ENCODE measurements at regions not wholly inside any gene's neighbourhood (a gene's known extent, or its start where the extent isn't known, plus 50 kb on each side); places are given as distances from the start of the nearest gene placed in this dataset.

DNA sequence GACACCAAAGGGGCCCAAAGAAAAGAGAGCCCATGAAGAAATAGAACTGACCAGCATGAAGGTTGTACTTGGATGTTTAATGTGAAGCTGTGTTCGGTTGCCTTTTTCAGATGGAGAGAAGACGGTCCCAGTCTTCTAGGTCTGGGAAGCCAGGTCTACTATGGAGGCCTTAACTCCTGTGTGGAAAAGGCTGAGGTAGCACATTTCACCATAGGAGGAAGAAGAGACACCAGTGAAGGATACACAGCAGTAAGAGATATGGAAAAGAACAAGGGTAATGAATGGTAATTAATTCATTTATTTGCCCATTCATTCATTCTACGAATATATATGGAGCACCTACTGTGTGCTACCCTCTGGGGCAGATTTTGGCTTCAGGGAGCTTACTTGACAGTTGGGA lies 151.6 kb upstream of the PLEKHG7 start:
- intact Hi-C loops (cut with micrococcal nuclease), result loop anchor here (10.0 kb wide), 1 partner anchor 1234 kb away; no protein-coding TSS in a partner anchor
- H3K27me3 Mint-ChIP-seq (ENCODE audit: low read depth), result no peaks in the 10 kb centered on the region
- H3K27ac Mint-ChIP-seq, result no peak overlapping the region
- H3K4me3 Mint-ChIP-seq, result no peak overlapping the region
- H3K9me3 Mint-ChIP-seq, result peaks cover 7% of the 10 kb centered on the region
- DNase-seq, result no peak
- CTCF ChIA-PET, result interaction anchor here (0.7 to 1.5 kb wide), 5 partner anchors 9 to 65 kb away, joined by 3 to 6 read pairs (median 3); no protein-coding TSS in a partner anchor
- peaks cover 2% of the 10 kb centered on the region for H3K36me3 Mint-ChIP-seq (ENCODE audit: low read depth)
- H3K4me1 Mint-ChIP-seq (ENCODE audit: low read depth), result peaks cover 31% of the 10 kb centered on the region

GRCh38 chr12:92550661-92551060 lies 152.1 kb upstream of the PLEKHG7 start:
- Mint-ChIP-seq H3K36me3 (ENCODE audit: low read depth) (peaks cover 2% of the 10 kb centered on the region), H3K4me3 (no peak overlapping the region), H3K27ac (no peak overlapping the region), H3K27me3 (ENCODE audit: low read depth) (no peaks in the 10 kb centered on the region), H3K4me1 (ENCODE audit: low read depth) (peaks cover 25% of the 10 kb centered on the region), H3K9me3 (peaks cover 7% of the 10 kb centered on the region)
- DNase-seq, result no peak
- intact Hi-C loops (cut with micrococcal nuclease), result loop anchor here (10.0 kb wide), 1 partner anchor 1234 kb away; no protein-coding TSS in a partner anchor
- CTCF ChIA-PET, result interaction anchor here (0.6 kb wide), 1 partner anchor 314 kb away, joined by 3 read pairs; no protein-coding TSS in a partner anchor

DNA sequence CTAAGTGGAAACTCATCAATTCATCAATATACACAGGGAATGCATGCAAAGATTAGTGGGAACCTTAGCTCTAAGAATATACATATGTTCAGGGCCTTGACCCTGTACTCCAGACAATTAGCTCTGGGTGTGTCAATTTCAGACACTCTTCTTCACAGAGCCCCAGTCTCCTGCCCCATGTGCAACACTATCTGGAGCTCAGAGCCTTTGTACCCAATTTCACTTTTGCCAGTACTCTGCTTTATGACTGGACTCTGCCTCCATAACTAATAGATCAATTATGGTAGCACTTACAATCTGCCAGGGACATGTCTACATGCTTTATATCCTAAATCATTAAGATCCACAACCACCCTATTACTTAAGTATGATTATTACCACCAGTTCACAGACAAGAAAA lies 152.5 kb upstream of the PLEKHG7 start:
- Mint-ChIP-seq H3K9me3 (peaks cover 7% of the 10 kb centered on the region), H3K27me3 (ENCODE audit: low read depth) (no peaks in the 10 kb centered on the region), H3K36me3 (ENCODE audit: low read depth) (peaks cover 2% of the 10 kb centered on the region), H3K4me3 (no peak overlapping the region), H3K4me1 (ENCODE audit: low read depth) (peaks cover 21% of the 10 kb centered on the region), H3K27ac (no peak overlapping the region)
- no peak for DNase-seq
- CTCF ChIA-PET, result interaction anchor here (0.6 kb wide), 1 partner anchor 313 kb away, joined by 3 read pairs; no protein-coding TSS in a partner anchor
- intact Hi-C loops (cut with micrococcal nuclease), result loop anchor here (10.0 kb wide), 1 partner anchor 1235 kb away; no protein-coding TSS in a partner anchor

DNA sequence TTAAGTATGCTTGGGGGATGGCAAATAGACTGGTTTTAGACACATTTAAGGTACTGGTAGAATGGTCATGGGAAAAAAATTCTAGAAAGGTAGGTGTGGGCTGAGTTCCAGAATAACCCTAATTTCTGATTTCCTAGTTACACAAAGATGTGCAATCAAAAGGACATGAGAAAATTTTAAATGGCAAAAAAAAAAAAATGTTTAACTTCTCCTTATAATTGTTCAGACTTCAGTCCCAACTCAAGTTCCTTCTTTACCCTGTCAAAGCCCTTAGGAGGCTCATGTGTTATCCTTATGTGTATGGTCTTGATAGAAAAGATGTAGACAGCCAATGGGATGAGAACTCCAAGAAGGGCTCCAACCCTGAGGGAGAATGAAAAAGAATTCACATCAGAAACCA lies 153.3 kb upstream of the PLEKHG7 start:
- intact Hi-C loops (cut with micrococcal nuclease), result no loop called here
- Mint-ChIP-seq H3K4me1 (ENCODE audit: low read depth) (peaks cover 15% of the 10 kb centered on the region), H3K36me3 (ENCODE audit: low read depth) (no peaks in the 10 kb centered on the region), H3K4me3 (no peak overlapping the region), H3K27me3 (ENCODE audit: low read depth) (no peaks in the 10 kb centered on the region), H3K9me3 (peaks cover 7% of the 10 kb centered on the region), H3K27ac (no peak overlapping the region)
- no peak for DNase-seq
- CTCF ChIA-PET, result no interaction called here

GRCh38 chr12:92547906-92548305 lies 154.9 kb upstream of the PLEKHG7 start:
- H3K27ac Mint-ChIP-seq, result no peak overlapping the region
- intact Hi-C loops (cut with micrococcal nuclease), result no loop called here
- H3K36me3 Mint-ChIP-seq (ENCODE audit: low read depth), result no peaks in the 10 kb centered on the region
- DNase-seq, result no peak
- H3K4me3 Mint-ChIP-seq, result no peak overlapping the region
- CTCF ChIA-PET, result interaction anchor here (0.8 kb wide), 1 partner anchor 41 kb away, joined by 3 read pairs; no protein-coding TSS in a partner anchor
- peaks cover 7% of the 10 kb centered on the region for H3K9me3 Mint-ChIP-seq
- no peaks in the 10 kb centered on the region for H3K27me3 Mint-ChIP-seq (ENCODE audit: low read depth)
- peaks cover 16% of the 10 kb centered on the region for H3K4me1 Mint-ChIP-seq (ENCODE audit: low read depth)

DNA sequence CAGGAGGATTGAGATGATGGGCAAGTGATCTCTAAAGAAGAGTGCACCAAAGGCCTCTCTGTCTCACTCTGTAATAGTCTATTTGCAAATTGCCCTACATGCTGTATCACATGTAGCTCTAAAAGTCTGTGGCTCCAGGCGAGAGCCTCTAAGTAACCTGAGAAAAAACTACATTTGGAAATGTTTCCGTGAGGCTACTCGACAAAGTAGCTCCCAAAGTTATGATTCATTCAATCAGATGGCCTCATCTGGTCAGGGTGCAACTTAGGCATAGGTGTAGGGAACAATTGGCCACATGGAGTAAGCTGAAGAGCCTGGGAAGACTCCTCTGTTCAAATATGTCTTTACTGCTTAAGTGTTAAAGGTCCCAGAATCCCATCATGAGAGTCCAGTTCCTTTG lies 155.4 kb upstream of the PLEKHG7 start:
- Mint-ChIP-seq H3K27me3 (ENCODE audit: low read depth) (no peaks in the 10 kb centered on the region), H3K36me3 (ENCODE audit: low read depth) (no peaks in the 10 kb centered on the region), H3K9me3 (peaks cover 7% of the 10 kb centered on the region), H3K4me3 (no peak overlapping the region), H3K4me1 (ENCODE audit: low read depth) (peaks cover 16% of the 10 kb centered on the region), H3K27ac (no peak overlapping the region)
- DNase-seq, result no peak
- CTCF ChIA-PET, result interaction anchor here (0.6 kb wide), 1 partner anchor 858 kb away, joined by 3 read pairs; no protein-coding TSS in a partner anchor
- intact Hi-C loops (cut with micrococcal nuclease), result no loop called here

- H3K9me3 Mint-ChIP-seq, result peaks cover 7% of the 10 kb centered on the region
- no peaks in the 10 kb centered on the region for H3K36me3 Mint-ChIP-seq (ENCODE audit: low read depth)
- no peak overlapping the region for H3K4me3 Mint-ChIP-seq
- no peak for DNase-seq
- intact Hi-C loops (cut with micrococcal nuclease), result no loop called here
- peaks cover 20% of the 10 kb centered on the region for H3K4me1 Mint-ChIP-seq (ENCODE audit: low read depth)
- no peaks in the 10 kb centered on the region for H3K27me3 Mint-ChIP-seq (ENCODE audit: low read depth)
- no peak overlapping the region for H3K27ac Mint-ChIP-seq
- CTCF ChIA-PET, result interaction anchor here (0.6 kb wide), 1 partner anchor 859 kb away, joined by 3 read pairs; no protein-coding TSS in a partner anchor
Observed at GRCh38 chr12:92546635-92547348, 156.0 kb upstream of the PLEKHG7 start.

- no peak for DNase-seq
- H3K4me1 Mint-ChIP-seq (ENCODE audit: low read depth), result peaks cover 24% of the 10 kb centered on the region
Observed at GRCh38 chr12:92546259-92546634, 156.5 kb upstream of the PLEKHG7 start.

GRCh38 chr12:92544322-92544721 lies 158.5 kb upstream of the PLEKHG7 start:
- Mint-ChIP-seq H3K27me3 (ENCODE audit: low read depth) (no peaks in the 10 kb centered on the region), H3K36me3 (ENCODE audit: low read depth) (no peaks in the 10 kb centered on the region), H3K4me1 (ENCODE audit: low read depth) (peaks cover 38% of the 10 kb centered on the region), H3K9me3 (peaks cover 4% of the 10 kb centered on the region), H3K27ac (no peak overlapping the region), H3K4me3 (no peak overlapping the region)
- intact Hi-C loops (cut with micrococcal nuclease), result no loop called here
- CTCF ChIA-PET, result interaction anchor here (0.7 to 1.3 kb wide), 2 partner anchors 19 to 21 kb away, joined by 3 to 4 read pairs; no protein-coding TSS in a partner anchor
- DNase-seq, result no peak

More at GRCh38 chr12:92546259-92546634, 156.5 kb upstream of the PLEKHG7 start:
- CTCF ChIA-PET, result no interaction called here
- H3K4me3 Mint-ChIP-seq, result no peak overlapping the region
- intact Hi-C loops (cut with micrococcal nuclease), result no loop called here
- H3K9me3 Mint-ChIP-seq, result peaks cover 7% of the 10 kb centered on the region
- no peaks in the 10 kb centered on the region for H3K27me3 Mint-ChIP-seq (ENCODE audit: low read depth)
- no peak overlapping the region for H3K27ac Mint-ChIP-seq
- H3K36me3 Mint-ChIP-seq (ENCODE audit: low read depth), result no peaks in the 10 kb centered on the region

DNA sequence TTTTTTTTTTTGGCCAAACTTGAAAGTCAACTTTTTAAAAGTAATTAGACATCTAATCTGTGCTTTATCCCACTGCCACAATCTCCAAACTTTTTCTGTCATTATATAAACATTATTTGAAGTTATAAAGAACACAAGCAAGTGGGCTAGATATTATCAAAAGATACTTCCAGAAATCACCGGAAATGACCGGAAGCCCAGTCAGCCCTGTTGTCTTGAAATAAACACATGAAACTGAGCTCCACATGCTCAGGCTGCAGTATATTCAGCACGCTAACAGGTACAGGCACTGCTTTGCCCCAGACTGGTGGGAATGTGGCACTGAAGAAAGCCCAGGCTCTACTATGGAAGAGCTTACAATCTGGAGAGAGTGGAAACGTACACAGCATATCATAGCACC lies 158.9 kb upstream of the PLEKHG7 start:
- no peaks in the 10 kb centered on the region for H3K36me3 Mint-ChIP-seq (ENCODE audit: low read depth)
- no peak for DNase-seq
- CTCF ChIA-PET, result no interaction called here
- peaks cover 41% of the 10 kb centered on the region for H3K4me1 Mint-ChIP-seq (ENCODE audit: low read depth)
- no peak overlapping the region for H3K27ac Mint-ChIP-seq
- no peaks in the 10 kb centered on the region for H3K27me3 Mint-ChIP-seq (ENCODE audit: low read depth)
- intact Hi-C loops (cut with micrococcal nuclease), result no loop called here
- peaks cover 2% of the 10 kb centered on the region for H3K9me3 Mint-ChIP-seq
- H3K4me3 Mint-ChIP-seq, result no peak overlapping the region

- Mint-ChIP-seq H3K27ac (no peak overlapping the region), H3K4me3 (no peak overlapping the region), H3K27me3 (ENCODE audit: low read depth) (no peaks in the 10 kb centered on the region), H3K9me3 (no peaks in the 10 kb centered on the region), H3K4me1 (ENCODE audit: low read depth) (peaks cover 46% of the 10 kb centered on the region), H3K36me3 (ENCODE audit: low read depth) (no peaks in the 10 kb centered on the region)
- CTCF ChIA-PET, result interaction anchor here (0.7 kb wide), 1 partner anchor 78 kb away, joined by 4 read pairs; no protein-coding TSS in a partner anchor
- DNase-seq, result no peak
- intact Hi-C loops (cut with micrococcal nuclease), result no loop called here
Observed at GRCh38 chr12:92543359-92543758, 159.4 kb upstream of the PLEKHG7 start.

- Mint-ChIP-seq H3K4me3 (no peak overlapping the region), H3K27ac (peak overlapping the region; percentile 65), H3K4me1 (ENCODE audit: low read depth) (peaks cover 51% of the 10 kb centered on the region), H3K36me3 (ENCODE audit: low read depth) (no peaks in the 10 kb centered on the region), H3K9me3 (no peaks in the 10 kb centered on the region), H3K27me3 (ENCODE audit: low read depth) (no peaks in the 10 kb centered on the region)
- intact Hi-C loops (cut with micrococcal nuclease), result no loop called here
- no peak for DNase-seq
- CTCF ChIA-PET, result no interaction called here
Observed at GRCh38 chr12:92541731-92542130, 161.1 kb upstream of the PLEKHG7 start.

All from activated naive CD4-positive, alpha-beta T cell treated with anti-CD3 and anti-CD28 coated beads for 36 hours (primary cell).